ENCODE measurements at regions not wholly inside any gene's neighbourhood (a gene's known extent, or its start where the extent isn't known, plus 50 kb on each side); places are given as distances from the start of the nearest gene placed in this dataset.

- no peaks in the 10 kb centered on the region for H3K9me3 ChIP-seq (ENCODE audit: low read length)
- TF ChIP-seq EZH2phosphoT487 (IDR thresholded peaks at IDR 0.05; ENCODE audit: borderline replicate concordance, low read depth, low read length) (no peak), CTCF (conservative IDR thresholded peaks at IDR 0.05; ENCODE audit: low read length) (no peak)
- no peaks in the 10 kb centered on the region for H3K9me2 ChIP-seq (ENCODE audit: insufficient read depth, low read length)
- BruUV-seq (replicated peaks), result no TSS peak
- no peaks in the 10 kb centered on the region for H3K79me2 ChIP-seq (ENCODE audit: insufficient read depth, low read depth, low read length)
- no peak overlapping the region for H3K4me3 ChIP-seq (ENCODE audit: low read depth, low read length, poor library complexity, severe bottlenecking)
- H4K20me1 ChIP-seq (ENCODE audit: insufficient read depth, low read length), result no peaks in the 10 kb centered on the region
- intact Hi-C loops (cut with micrococcal nuclease; ENCODE audit: unreplicated experiment), result no loop called here
- no peak overlapping the region for H3K27ac ChIP-seq (ENCODE audit: low read depth, low read length, poor library complexity, severe bottlenecking)
- ChIA-PET CTCF (ENCODE audit: unreplicated experiment) (no interaction called here), POLR2A (interaction anchor here (1.1 kb wide), 1 partner anchor 58 kb away, joined by 3 read pairs; no protein-coding TSS in a partner anchor)
- no peak overlapping the region for H2AFZ ChIP-seq (ENCODE audit: low read length)
- H3K36me3 ChIP-seq (ENCODE audit: insufficient read depth, low read length), result no peaks in the 10 kb centered on the region
- DNase-seq (ENCODE audit: low spot score), result no peak
- H3K4me2 ChIP-seq (ENCODE audit: low read length), result no peak overlapping the region
- no peaks in the 10 kb centered on the region for H3K4me1 ChIP-seq (ENCODE audit: insufficient read depth, low read length, poor library complexity, severe bottlenecking)
Observed at GRCh38 chr5:82684165-82684564, 393.0 kb downstream of the TMEM167A start.

GRCh38 chr5:82679660-82680059, 397.5 kb downstream of the TMEM167A start:
- no TSS peak for BruUV-seq (replicated peaks)
- H3K9me3 ChIP-seq (ENCODE audit: low read length), result no peaks in the 10 kb centered on the region
- H3K4me1 ChIP-seq (ENCODE audit: insufficient read depth, low read length, poor library complexity, severe bottlenecking), result no peaks in the 10 kb centered on the region
- H3K79me2 ChIP-seq (ENCODE audit: insufficient read depth, low read depth, low read length), result no peaks in the 10 kb centered on the region
- TF ChIP-seq CTCF (conservative IDR thresholded peaks at IDR 0.05; ENCODE audit: low read length), result no peak
- no peak for TF ChIP-seq EZH2phosphoT487 (IDR thresholded peaks at IDR 0.05; ENCODE audit: borderline replicate concordance, low read depth, low read length)
- POLR2A ChIA-PET, result interaction anchor here (0.9 to 1.1 kb wide), 2 partner anchors 11 to 698 kb away, joined by 3 to 5 read pairs; no protein-coding TSS in a partner anchor
- CTCF ChIA-PET (ENCODE audit: unreplicated experiment), result no interaction called here
- H3K9me2 ChIP-seq (ENCODE audit: insufficient read depth, low read length), result no peaks in the 10 kb centered on the region
- no peak overlapping the region for H3K4me2 ChIP-seq (ENCODE audit: low read length)
- DNase-seq (ENCODE audit: low spot score), result no peak
- H2AFZ ChIP-seq (ENCODE audit: low read length), result no peak overlapping the region
- no peak overlapping the region for H3K27ac ChIP-seq (ENCODE audit: low read depth, low read length, poor library complexity, severe bottlenecking)
- intact Hi-C loops (cut with micrococcal nuclease; ENCODE audit: unreplicated experiment), result no loop called here
- H3K36me3 ChIP-seq (ENCODE audit: insufficient read depth, low read length), result no peaks in the 10 kb centered on the region
- H4K20me1 ChIP-seq (ENCODE audit: insufficient read depth, low read length), result no peaks in the 10 kb centered on the region
- H3K4me3 ChIP-seq (ENCODE audit: low read depth, low read length, poor library complexity, severe bottlenecking), result no peak overlapping the region

DNA sequence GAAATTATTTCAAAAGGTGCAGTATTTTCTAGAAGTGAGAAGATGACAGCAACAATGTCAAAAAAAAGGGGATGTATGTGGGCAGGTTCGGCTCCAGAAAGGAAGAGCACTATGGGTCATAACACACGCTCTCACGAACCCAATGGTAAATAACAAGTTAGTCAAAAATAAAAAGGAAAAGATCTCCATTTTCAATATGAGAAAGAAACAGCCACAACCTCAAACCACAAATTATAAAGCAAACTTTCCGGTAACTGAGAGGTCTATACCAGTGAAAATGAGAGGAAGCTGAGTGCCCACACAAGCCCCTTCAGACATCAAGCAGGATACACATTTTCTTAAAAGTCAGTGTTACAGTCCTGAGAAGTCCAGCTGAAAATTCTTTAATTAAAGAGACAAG, 398.5 kb upstream of the RPS23 start:
- H3K4me3 ChIP-seq (ENCODE audit: low read depth, low read length, poor library complexity, severe bottlenecking), result no peak overlapping the region
- H3K36me3 ChIP-seq (ENCODE audit: insufficient read depth, low read length), result no peaks in the 10 kb centered on the region
- H3K9me2 ChIP-seq (ENCODE audit: insufficient read depth, low read length), result no peaks in the 10 kb centered on the region
- no peaks in the 10 kb centered on the region for H3K4me1 ChIP-seq (ENCODE audit: insufficient read depth, low read length, poor library complexity, severe bottlenecking)
- TF ChIP-seq EZH2phosphoT487 (IDR thresholded peaks at IDR 0.05; ENCODE audit: borderline replicate concordance, low read depth, low read length) (no peak), CTCF (conservative IDR thresholded peaks at IDR 0.05; ENCODE audit: low read length) (no peak)
- DNase-seq (ENCODE audit: low spot score), result no peak
- H4K20me1 ChIP-seq (ENCODE audit: insufficient read depth, low read length), result no peaks in the 10 kb centered on the region
- no peak overlapping the region for H2AFZ ChIP-seq (ENCODE audit: low read length)
- no peaks in the 10 kb centered on the region for H3K79me2 ChIP-seq (ENCODE audit: insufficient read depth, low read depth, low read length)
- H3K9me3 ChIP-seq (ENCODE audit: low read length), result no peaks in the 10 kb centered on the region
- ChIA-PET CTCF (ENCODE audit: unreplicated experiment) (no interaction called here), POLR2A (no interaction called here)
- intact Hi-C loops (cut with micrococcal nuclease; ENCODE audit: unreplicated experiment), result no loop called here
- BruUV-seq (replicated peaks), result no TSS peak
- H3K27ac ChIP-seq (ENCODE audit: low read depth, low read length, poor library complexity, severe bottlenecking), result no peak overlapping the region
- H3K4me2 ChIP-seq (ENCODE audit: low read length), result no peak overlapping the region
